HCT116 (cell line): ENCODE measurements at regions not wholly inside any gene's neighbourhood (a gene's known extent, or its start where the extent isn't known, plus 50 kb on each side); places are given as distances from the start of the nearest gene placed in this dataset.

Source experiments
- ATAC-seq: fragments of 200-7000 bp; cut with Tn5 transposase; 2 replicates; pipeline ENCODE4 v1.9.1; 2020; ENCODE audit warnings: mild to moderate bottlenecking, moderate library complexity
- BruUV-seq: library from RNA; stranded (reverse); fragments of 400-500 nt; replicated peaks from 2 replicates; lab custom pipeline; 2021; lab: Mats Ljungman, UMichigan
- CTCF ChIA-PET: fragments of 300-600 bp; sonication (Branson Sonifier 250); formaldehyde crosslinking; loops from one replicate; lab custom pipeline; 2021; ENCODE audit warnings: antibody characterized with exemption; lab: Charles Lee
- POLR2A ChIA-PET: fragments of 300-600, 350-600 bp; sonication (Branson Sonifier 250); formaldehyde crosslinking; loops from one replicate; lab custom pipeline; 2021; ENCODE audit warnings: antibody characterized with exemption; lab: Charles Lee
- RAD21 ChIA-PET, 2 experiments: fragments of 300-600 bp; sonication (Branson Sonifier 250); formaldehyde crosslinking; loops; one replicate each; lab custom pipeline; 2023; ENCODE audit warnings: low total read pairs in 2 of 2; ENCODE audit not compliant: uncharacterized antibody in 2 of 2, unreplicated experiment in 2 of 2, low non-redundant PET in 1 of 2; lab: Charles Lee
- DNase-seq: peaks from one replicate; pipeline ENCODE4 v3.0.0-alpha.2; 2010; ENCODE audit warnings: low read depth, low spot score
- H2AFZ ChIP-seq: fragments of 200-600 bp; shearing (Covaris generic), sonication (generic); 2 replicates; pipeline ENCODE4 v1.6.1; 2017; ENCODE audit warnings: low read depth, mixed run types, mixed read lengths, antibody characterized with exemption, low read length; ENCODE audit not compliant: poor library complexity, severe bottlenecking
- H3K27ac ChIP-seq: 2 replicates; pipeline ENCODE4 v1.5.1; 2012; ENCODE audit warnings: low read depth, low read length
- H3K27me3 ChIP-seq: fragments of 200-600 bp; sonication (generic); 2 replicates; pipeline ENCODE4 v1.6.1; 2016; ENCODE audit warnings: mixed run types, low read length, mixed read lengths; ENCODE audit not compliant: insufficient read depth
- H3K36me3 ChIP-seq, 2 experiments: fragments of 200-500 bp in 1 of 2; fragments of 200-600 bp in 1 of 2; sonication (Bioruptor generic) in 1 of 2; sonication (generic) in 1 of 2; 2 replicates each; pipeline versions ENCODE4 v1.5.1 to v1.6.1; 2014 to 2016; ENCODE audit warnings: low read length in 2 of 2, inconsistent platforms in 1 of 2, mixed read lengths in 1 of 2, mixed run types in 1 of 2; ENCODE audit not compliant: insufficient read depth in 2 of 2, control insufficient read depth in 1 of 2
- H3K4me1 ChIP-seq, 2 experiments: fragments of 200-600 bp in 1 of 2; sonication (generic) in 1 of 2; 2 replicates each; pipeline versions ENCODE4 v1.5.1 to v1.6.1; 2012 to 2017; ENCODE audit warnings: low read length in 2 of 2, inconsistent platforms in 1 of 2, mild to moderate bottlenecking in 1 of 2, mixed read lengths in 1 of 2, mixed run types in 1 of 2, moderate library complexity in 1 of 2; ENCODE audit not compliant: insufficient read depth in 2 of 2, control insufficient read depth in 1 of 2
- H3K4me2 ChIP-seq: fragments of 200-600 bp; sonication (generic); 2 replicates; pipeline ENCODE4 v1.6.1; 2017; ENCODE audit warnings: mixed run types, low read length, mixed read lengths
- H3K4me3 ChIP-seq, 2 experiments: fragments of 200-600 bp in 1 of 2; sonication (generic) in 1 of 2; replicated peaks in 1 of 2; 2 replicates each; pipeline ENCODE4 v1.5.1; 2011 to 2016; ENCODE audit warnings: low read length in 2 of 2, control low read depth in 1 of 2, low read depth in 1 of 2, mild to moderate bottlenecking in 1 of 2, mixed read lengths in 1 of 2, mixed run types in 1 of 2
- H3K79me2 ChIP-seq: fragments of 200-600 bp; sonication (generic); 2 replicates; pipeline ENCODE4 v1.6.1; 2017; ENCODE audit warnings: mild to moderate bottlenecking, mixed run types, low read length, moderate library complexity, mixed read lengths; ENCODE audit not compliant: insufficient read depth
- H3K9ac ChIP-seq: fragments of 200-600 bp; sonication (generic); 2 replicates; pipeline ENCODE4 v1.6.1; 2016; ENCODE audit warnings: low read length, mixed read lengths
- H3K9me2 ChIP-seq: fragments of 200-600 bp; sonication (generic), shearing (Covaris generic); 2 replicates; pipeline ENCODE4 v1.6.1; 2017; ENCODE audit warnings: mixed run types, mild to moderate bottlenecking, moderate library complexity; ENCODE audit not compliant: insufficient read depth
- H3K9me3 ChIP-seq, 2 experiments: fragments of 200-500 bp in 1 of 2; fragments of 200-600 bp in 1 of 2; sonication (Bioruptor generic) in 1 of 2; sonication (generic) in 1 of 2; 2 replicates each; pipeline ENCODE4 v1.6.1; 2014 to 2017; ENCODE audit warnings: low read length in 2 of 2, mixed read lengths in 2 of 2, inconsistent platforms in 1 of 2, low read depth in 1 of 2, mild to moderate bottlenecking in 1 of 2, mixed run types in 1 of 2, moderate library complexity in 1 of 2; ENCODE audit not compliant: control insufficient read depth in 1 of 2, insufficient read depth in 1 of 2
- H4K20me1 ChIP-seq: fragments of 200-600 bp; sonication (generic), shearing (Covaris generic); 2 replicates; pipeline ENCODE4 v1.6.1; 2017; ENCODE audit warnings: mixed run types, mild to moderate bottlenecking, moderate library complexity; ENCODE audit not compliant: insufficient read depth
- CBX3 ChIP-seq: IDR thresholded peaks from 2 replicates; pipeline ENCODE4 v1.6.1; 2012; ENCODE audit warnings: low read depth
- CEBPB ChIP-seq: IDR thresholded peaks from 2 replicates; pipeline ENCODE4 v1.6.1; 2012; ENCODE audit warnings: low read depth
- EGR1 ChIP-seq: IDR thresholded peaks from 2 replicates; pipeline ENCODE4 v1.6.1; 2012; ENCODE audit warnings: low read depth
- ELF1 ChIP-seq: IDR thresholded peaks from 2 replicates; pipeline ENCODE4 v1.6.1; 2012; ENCODE audit warnings: low read depth, borderline replicate concordance
- EZH2 ChIP-seq: fragments of 200-600 bp; sonication (generic); IDR thresholded peaks from 2 replicates; pipeline ENCODE4 v1.6.1; 2017; ENCODE audit warnings: antibody characterized with exemption, mixed run types
- FOSL1 ChIP-seq: IDR thresholded peaks from 2 replicates; pipeline ENCODE4 v1.6.1; 2012; ENCODE audit warnings: low read depth
- POLR2AphosphoS5 ChIP-seq: IDR thresholded peaks from 2 replicates; pipeline ENCODE4 v1.6.1; 2011; ENCODE audit warnings: mild to moderate bottlenecking, low read depth, low read length, moderate library complexity
- RAD21 ChIP-seq: IDR thresholded peaks from 2 replicates; pipeline ENCODE4 v1.6.1; 2012; ENCODE audit warnings: low read depth, mild to moderate bottlenecking
- SIN3A ChIP-seq: IDR thresholded peaks from 2 replicates; pipeline ENCODE4 v1.6.1; 2012; ENCODE audit warnings: low read depth
- SP1 ChIP-seq: IDR thresholded peaks from 2 replicates; pipeline ENCODE4 v1.6.1; 2012; ENCODE audit warnings: low read depth
- SRF ChIP-seq: IDR thresholded peaks from 2 replicates; pipeline ENCODE4 v1.6.1; 2012; ENCODE audit warnings: low read depth
- TCF7L2 ChIP-seq: IDR thresholded peaks from 2 replicates; pipeline ENCODE4 v1.7.0; 2011; ENCODE audit warnings: borderline replicate concordance, inconsistent platforms; ENCODE audit not compliant: insufficient read depth, insufficient read length; ENCODE audit errors: extremely low read depth
- YY1 ChIP-seq: IDR thresholded peaks from 2 replicates; pipeline ENCODE4 v1.6.1; 2011; ENCODE audit warnings: low read length, low read depth, moderate library complexity, mild to moderate bottlenecking; ENCODE audit not compliant: insufficient replicate concordance; ENCODE audit errors: extremely low read depth
- ZFX ChIP-seq: fragments of 450-650 bp; IDR thresholded peaks from 2 replicates; pipeline ENCODE4 v1.6.1; 2017
- ZNF274 ChIP-seq: fragments of 200-500 bp; sonication (Bioruptor generic); IDR thresholded peaks from 2 replicates; pipeline ENCODE4 v1.6.1; 2014; ENCODE audit warnings: mild to moderate bottlenecking, low read depth, low read length, inconsistent platforms
- intact Hi-C: fragments of 100-400 bp; cut with micrococcal nuclease; formaldehyde crosslinking; loops from 2 replicates; pipeline ENCODE4 v1.10.0; 2022
- TF ChIP-seq, protein P1 (sequence below), 3 experiments: fragments of 200-600 bp in 1 of 3; sonication (generic) in 1 of 3; IDR thresholded peaks in 2 of 3; conservative IDR thresholded peaks in 1 of 3; 2 replicates each; pipeline ENCODE4 v1.5.1; 2012 to 2017; ENCODE audit warnings: low read depth in 2 of 3, low read length in 2 of 3, antibody characterized with exemption in 1 of 3, borderline replicate concordance in 1 of 3, control low read depth in 1 of 3, mild to moderate bottlenecking in 1 of 3, mixed read lengths in 1 of 3, mixed run types in 1 of 3, moderate library complexity in 1 of 3; ENCODE audit not compliant: insufficient read depth in 1 of 3
- TF ChIP-seq, protein P2 (sequence below): IDR thresholded peaks from 2 replicates; pipeline ENCODE4 v1.6.1; 2012
- TF ChIP-seq, protein P3 (sequence below): IDR thresholded peaks from 2 replicates; pipeline ENCODE4 v1.6.1; 2012
- TF ChIP-seq, protein P4 (sequence below): IDR thresholded peaks from 2 replicates; pipeline ENCODE4 v1.6.1; 2012; ENCODE audit warnings: low read depth

DNA sequence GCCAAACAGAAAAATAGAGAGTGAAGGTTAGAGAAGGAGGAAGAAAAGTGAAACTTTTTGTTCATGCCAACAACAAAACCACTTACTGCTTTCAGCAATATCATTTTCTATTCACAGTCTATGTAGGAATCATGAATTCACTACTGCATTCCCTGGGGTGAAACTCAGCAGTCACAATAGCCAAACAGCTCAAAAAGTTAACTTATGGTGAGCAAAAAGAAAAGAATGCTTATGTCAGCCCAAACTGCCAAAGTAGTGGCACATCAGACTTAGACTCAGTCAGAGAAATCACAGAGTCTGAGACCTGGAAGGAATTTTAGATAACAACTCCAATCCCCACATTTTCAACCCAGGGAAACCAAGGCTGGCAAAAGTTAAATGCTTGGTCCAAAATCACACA is 238.7 kb upstream of the TMCO5A start:
- ATAC-seq (no peak), DNase-seq (no peak)
- Histone ChIP-seq H3K27ac (no peak overlapping the region), H3K4me3 (no peak overlapping the region), H3K79me2 (no peaks in the 10 kb centered on the region), H3K9me3 (no peaks in the 10 kb centered on the region), H3K4me2 (no peak overlapping the region), H3K36me3 (no peaks in the 10 kb centered on the region), H3K9ac (no peak overlapping the region), H2AFZ (no peak overlapping the region), H4K20me1 (no peaks in the 10 kb centered on the region), H3K27me3 (0 out of 2 replicates have a peak, but pooled peaks cover 5% of the 10 kb centered on the region), H3K9me2 (no peaks in the 10 kb centered on the region), H3K4me1 (no peaks in the 10 kb centered on the region)
- ChIA-PET POLR2A (no interaction called here), CTCF (no interaction called here), RAD21 (no interaction called here)
- TF ChIP-seq SIN3A (no peak), EGR1 (no peak), TCF7L2 (no peak), CEBPB (no peak), POLR2AphosphoS5 (no peak), SRF (no peak), YY1 (no peak), SP1 (no peak), FOSL1 (no peak), RAD21 (no peak), CBX3 (no peak), ELF1 (no peak), ZFX (no peak), EZH2 (no peak), ZNF274 (no peak)
- TF ChIP-seq, protein P1, sequence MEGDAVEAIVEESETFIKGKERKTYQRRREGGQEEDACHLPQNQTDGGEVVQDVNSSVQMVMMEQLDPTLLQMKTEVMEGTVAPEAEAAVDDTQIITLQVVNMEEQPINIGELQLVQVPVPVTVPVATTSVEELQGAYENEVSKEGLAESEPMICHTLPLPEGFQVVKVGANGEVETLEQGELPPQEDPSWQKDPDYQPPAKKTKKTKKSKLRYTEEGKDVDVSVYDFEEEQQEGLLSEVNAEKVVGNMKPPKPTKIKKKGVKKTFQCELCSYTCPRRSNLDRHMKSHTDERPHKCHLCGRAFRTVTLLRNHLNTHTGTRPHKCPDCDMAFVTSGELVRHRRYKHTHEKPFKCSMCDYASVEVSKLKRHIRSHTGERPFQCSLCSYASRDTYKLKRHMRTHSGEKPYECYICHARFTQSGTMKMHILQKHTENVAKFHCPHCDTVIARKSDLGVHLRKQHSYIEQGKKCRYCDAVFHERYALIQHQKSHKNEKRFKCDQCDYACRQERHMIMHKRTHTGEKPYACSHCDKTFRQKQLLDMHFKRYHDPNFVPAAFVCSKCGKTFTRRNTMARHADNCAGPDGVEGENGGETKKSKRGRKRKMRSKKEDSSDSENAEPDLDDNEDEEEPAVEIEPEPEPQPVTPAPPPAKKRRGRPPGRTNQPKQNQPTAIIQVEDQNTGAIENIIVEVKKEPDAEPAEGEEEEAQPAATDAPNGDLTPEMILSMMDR (IDR thresholded peaks at IDR 0.05 in 2 of 3, conservative IDR thresholded peaks at IDR 0.05 in 1 of 3; ENCODE audit: borderline replicate concordance in 1 of 3, insufficient read depth in 1 of 3, low read depth in 2 of 3, low read length in 2 of 3): no peak
- TF ChIP-seq, protein P2, sequence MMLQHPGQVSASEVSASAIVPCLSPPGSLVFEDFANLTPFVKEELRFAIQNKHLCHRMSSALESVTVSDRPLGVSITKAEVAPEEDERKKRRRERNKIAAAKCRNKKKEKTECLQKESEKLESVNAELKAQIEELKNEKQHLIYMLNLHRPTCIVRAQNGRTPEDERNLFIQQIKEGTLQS: no peak
- TF ChIP-seq, protein P3, sequence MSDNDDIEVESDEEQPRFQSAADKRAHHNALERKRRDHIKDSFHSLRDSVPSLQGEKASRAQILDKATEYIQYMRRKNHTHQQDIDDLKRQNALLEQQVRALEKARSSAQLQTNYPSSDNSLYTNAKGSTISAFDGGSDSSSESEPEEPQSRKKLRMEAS: no peak
- TF ChIP-seq, protein P4, sequence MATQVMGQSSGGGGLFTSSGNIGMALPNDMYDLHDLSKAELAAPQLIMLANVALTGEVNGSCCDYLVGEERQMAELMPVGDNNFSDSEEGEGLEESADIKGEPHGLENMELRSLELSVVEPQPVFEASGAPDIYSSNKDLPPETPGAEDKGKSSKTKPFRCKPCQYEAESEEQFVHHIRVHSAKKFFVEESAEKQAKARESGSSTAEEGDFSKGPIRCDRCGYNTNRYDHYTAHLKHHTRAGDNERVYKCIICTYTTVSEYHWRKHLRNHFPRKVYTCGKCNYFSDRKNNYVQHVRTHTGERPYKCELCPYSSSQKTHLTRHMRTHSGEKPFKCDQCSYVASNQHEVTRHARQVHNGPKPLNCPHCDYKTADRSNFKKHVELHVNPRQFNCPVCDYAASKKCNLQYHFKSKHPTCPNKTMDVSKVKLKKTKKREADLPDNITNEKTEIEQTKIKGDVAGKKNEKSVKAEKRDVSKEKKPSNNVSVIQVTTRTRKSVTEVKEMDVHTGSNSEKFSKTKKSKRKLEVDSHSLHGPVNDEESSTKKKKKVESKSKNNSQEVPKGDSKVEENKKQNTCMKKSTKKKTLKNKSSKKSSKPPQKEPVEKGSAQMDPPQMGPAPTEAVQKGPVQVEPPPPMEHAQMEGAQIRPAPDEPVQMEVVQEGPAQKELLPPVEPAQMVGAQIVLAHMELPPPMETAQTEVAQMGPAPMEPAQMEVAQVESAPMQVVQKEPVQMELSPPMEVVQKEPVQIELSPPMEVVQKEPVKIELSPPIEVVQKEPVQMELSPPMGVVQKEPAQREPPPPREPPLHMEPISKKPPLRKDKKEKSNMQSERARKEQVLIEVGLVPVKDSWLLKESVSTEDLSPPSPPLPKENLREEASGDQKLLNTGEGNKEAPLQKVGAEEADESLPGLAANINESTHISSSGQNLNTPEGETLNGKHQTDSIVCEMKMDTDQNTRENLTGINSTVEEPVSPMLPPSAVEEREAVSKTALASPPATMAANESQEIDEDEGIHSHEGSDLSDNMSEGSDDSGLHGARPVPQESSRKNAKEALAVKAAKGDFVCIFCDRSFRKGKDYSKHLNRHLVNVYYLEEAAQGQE: no peak
- no TSS peak for BruUV-seq
- intact Hi-C loops: no loop called here
